ENCODE measurements at regions not wholly inside any gene's neighbourhood (a gene's known extent, or its start where the extent isn't known, plus 50 kb on each side); places are given as distances from the start of the nearest gene placed in this dataset.

- TF ChIP-seq CTCF (conservative IDR thresholded peaks at IDR 0.05; ENCODE audit: low read length) (no peak), EZH2phosphoT487 (IDR thresholded peaks at IDR 0.05; ENCODE audit: borderline replicate concordance) (no peak)
Observed at GRCh38 chr19:28836421-28836820, 376.5 kb downstream of the UQCRFS1 start.

All from Loucy (cell line).